ENCODE measurements at regions not wholly inside any gene's neighbourhood (a gene's known extent, or its start where the extent isn't known, plus 50 kb on each side); places are given as distances from the start of the nearest gene placed in this dataset.

DNA sequence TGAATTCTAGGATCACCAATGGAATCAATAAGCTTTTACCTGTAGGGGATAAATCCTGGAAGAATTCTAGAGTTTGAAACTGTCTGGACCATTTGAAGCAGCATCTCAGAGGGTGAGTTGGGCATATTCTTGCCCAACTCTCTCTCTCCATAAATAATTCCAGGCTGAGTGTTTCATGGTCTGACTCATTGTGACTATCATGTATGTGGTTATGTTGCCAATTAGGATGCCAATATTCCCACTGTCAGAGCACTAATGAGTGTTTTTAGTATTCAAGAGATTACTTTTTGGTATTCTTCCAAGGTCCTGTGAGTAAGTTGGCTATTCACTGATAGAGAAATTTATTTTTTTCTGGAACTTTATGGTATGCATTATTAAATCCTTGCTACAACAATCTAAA is 456.9 kb downstream of the TOX3 start:
- TF ChIP-seq CTCF (IDR thresholded peaks at IDR 0.05 in 2 of 3, conservative IDR thresholded peaks at IDR 0.05 in 1 of 3; ENCODE audit: borderline replicate concordance in 1 of 3, insufficient read depth in 1 of 3, low read depth in 2 of 3, low read length in 2 of 3), result no peak
- TF ChIP-seq, protein P1, sequence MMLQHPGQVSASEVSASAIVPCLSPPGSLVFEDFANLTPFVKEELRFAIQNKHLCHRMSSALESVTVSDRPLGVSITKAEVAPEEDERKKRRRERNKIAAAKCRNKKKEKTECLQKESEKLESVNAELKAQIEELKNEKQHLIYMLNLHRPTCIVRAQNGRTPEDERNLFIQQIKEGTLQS (IDR thresholded peaks at IDR 0.05), result no peak
- no peak for TF ChIP-seq RAD21 (IDR thresholded peaks at IDR 0.05; ENCODE audit: low read depth)
- no peak for TF ChIP-seq ZFX (IDR thresholded peaks at IDR 0.05)
